ENCODE measurements at regions not wholly inside any gene's neighbourhood (a gene's known extent, or its start where the extent isn't known, plus 50 kb on each side); places are given as distances from the start of the nearest gene placed in this dataset.

DNA sequence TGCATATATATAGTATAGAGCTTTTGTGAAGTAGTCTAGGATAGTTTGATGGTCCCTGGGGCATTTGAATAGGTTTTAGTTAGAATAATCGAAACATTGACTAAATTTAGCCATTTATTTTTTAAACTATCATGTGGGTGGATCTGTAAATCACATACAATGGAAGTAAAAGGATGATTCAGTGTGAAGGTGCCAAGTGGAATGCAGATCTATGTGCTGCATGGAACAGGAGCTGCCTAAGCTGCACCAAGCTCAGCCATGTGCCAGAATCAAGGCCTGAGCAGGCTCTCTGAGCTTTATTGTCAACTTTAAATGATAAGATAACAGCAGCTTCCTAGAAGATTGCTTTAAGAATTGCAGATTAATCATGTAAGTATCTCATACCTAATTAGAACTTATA, 1996.2 kb upstream of the PIK3C3 start:
- 89% methylated on average over 1 of the region's 1 CpG; no CpG with 5 or more reads in 1 of the 2 experiments for WGBS, 2 experiments (ENCODE audit: extremely low coverage in 1 of 2, insufficient coverage in 1 of 2, insufficient read length in 1 of 2, insufficient replicate concordance in 2 of 2, low coverage in 1 of 2, low lambda C conversion rate in 2 of 2, missing lambda C conversion rate in 1 of 2)
- Histone ChIP-seq H3K4me2 (ENCODE audit: insufficient read depth in 1 of 2, low read depth in 2 of 2, low read length in 2 of 2) (no peak overlapping the region), H3K9ac (replicated peaks in 1 of 4; ENCODE audit: extremely low read depth in 1 of 4, low read depth in 3 of 4, low read length in 3 of 4) (no peak overlapping the region), H3K27me3 (replicated peaks in 1 of 4; ENCODE audit: control insufficient read depth in 3 of 4, extremely low read depth in 1 of 4, insufficient read depth in 3 of 4, low read length in 3 of 4) (no peaks in the 10 kb centered on the region), H2AK5ac (ENCODE audit: low read depth, low read length) (no peak overlapping the region), H4K5ac (ENCODE audit: insufficient read length, low read depth, low read length) (no peak overlapping the region), H3K23ac (ENCODE audit: insufficient read length) (no peak overlapping the region), H3K14ac (ENCODE audit: insufficient read length) (no peak overlapping the region), H2AFZ (ENCODE audit: low read length) (no peak overlapping the region), H3K79me2 (ENCODE audit: control insufficient read depth in 1 of 2, insufficient read depth in 2 of 2, low read length in 2 of 2) (no peaks in the 10 kb centered on the region), H2BK120ac (replicated peaks; ENCODE audit: low read depth, low read length) (no peak overlapping the region), H3K79me1 (ENCODE audit: low read depth, low read length) (no peaks in the 10 kb centered on the region), H2BK5ac (ENCODE audit: low read depth, low read length) (no peak overlapping the region), H4K20me1 (replicated peaks in 1 of 2; ENCODE audit: control insufficient read depth in 1 of 2, insufficient read depth in 2 of 2, low read length in 2 of 2) (no peaks in the 10 kb centered on the region), H3K36me3 (ENCODE audit: control insufficient read depth in 2 of 4, insufficient read depth in 4 of 4, low read length in 3 of 4) (no peaks in the 10 kb centered on the region), H3K23me2 (ENCODE audit: low read depth, low read length) (no peaks in the 10 kb centered on the region; the same call in 1 of the 2 replicates), H3K4me1 (replicated peaks in 1 of 4; ENCODE audit: control insufficient read depth in 3 of 4, insufficient read depth in 4 of 4, low read length in 3 of 4) (no peaks in the 10 kb centered on the region; a peak in 1 of 7 replicates), H4K91ac (replicated peaks; ENCODE audit: insufficient read length, low read length) (no peak overlapping the region), H4K8ac (ENCODE audit: extremely low read depth, insufficient read depth, low read length) (no peak overlapping the region), H2BK20ac (ENCODE audit: low read length) (no peak overlapping the region), H3K4me3 (ENCODE audit: extremely low read depth in 1 of 4, insufficient read depth in 2 of 4, low read depth in 3 of 4, low read length in 4 of 4) (no peak overlapping the region), H2BK15ac (ENCODE audit: low read length) (no peak overlapping the region), H3K18ac (ENCODE audit: extremely low read depth, low read length) (no peak overlapping the region), H3K56ac (replicated peaks; ENCODE audit: insufficient read length, low read depth, low read length) (no peak overlapping the region), H3K4ac (replicated peaks; ENCODE audit: insufficient read length, low read depth, low read length) (no peak overlapping the region), H3K9me3 (ENCODE audit: insufficient read depth in 2 of 2, low read depth in 1 of 2, low read length in 1 of 2) (no peaks in the 10 kb centered on the region), H3K27ac (ENCODE audit: low read depth, low read length) (no peak overlapping the region), H2BK12ac (ENCODE audit: low read depth, low read length) (no peak overlapping the region)
- FAIRE-seq = no peak
- POLR2A ChIA-PET (ENCODE audit: partially characterized antibody) = no interaction called here
- no peak for DNase-seq (ENCODE audit: low read depth in 1 of 2, low spot score in 2 of 2)
- CTCF ChIA-PET (ENCODE audit: partially characterized antibody) = interaction anchor here (0.5 to 0.6 kb wide), 2 partner anchors 202 to 239 kb away, joined by 3 read pairs; no protein-coding TSS in a partner anchor
- TF ChIP-seq NRF1 (IDR thresholded peaks at IDR 0.05; ENCODE audit: low read depth, low read length) (no peak), HDAC2 (IDR thresholded peaks at IDR 0.05; ENCODE audit: borderline replicate concordance in 1 of 2, low read depth in 2 of 2, low read length in 2 of 2) (no peak), TBP (IDR thresholded peaks at IDR 0.05; ENCODE audit: low read depth, low read length) (no peak), CHD1 (IDR thresholded peaks at IDR 0.05; ENCODE audit: low read depth, low read length) (no peak), SUZ12 (IDR thresholded peaks at IDR 0.05; ENCODE audit: low read length) (no peak), JUND (IDR thresholded peaks at IDR 0.05; ENCODE audit: low read length) (no peak), BCL11A (IDR thresholded peaks at IDR 0.05; ENCODE audit: low read depth in 2 of 2, low read length in 2 of 2) (no peak), BRCA1 (IDR thresholded peaks at IDR 0.05; ENCODE audit: low read depth, low read length) (no peak), SIRT6 (IDR thresholded peaks at IDR 0.05; ENCODE audit: low read length) (no peak), RBBP5 (IDR thresholded peaks at IDR 0.05; ENCODE audit: borderline replicate concordance, low read depth, low read length) (no peak), ASH2L (IDR thresholded peaks at IDR 0.05; ENCODE audit: low read length) (no peak), JUN (IDR thresholded peaks at IDR 0.05; ENCODE audit: low read depth, low read length) (no peak)
- TF ChIP-seq, protein P1, sequence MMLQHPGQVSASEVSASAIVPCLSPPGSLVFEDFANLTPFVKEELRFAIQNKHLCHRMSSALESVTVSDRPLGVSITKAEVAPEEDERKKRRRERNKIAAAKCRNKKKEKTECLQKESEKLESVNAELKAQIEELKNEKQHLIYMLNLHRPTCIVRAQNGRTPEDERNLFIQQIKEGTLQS (IDR thresholded peaks at IDR 0.05; ENCODE audit: insufficient read depth, low read depth, low read length) = no peak
- TF ChIP-seq, protein P2, sequence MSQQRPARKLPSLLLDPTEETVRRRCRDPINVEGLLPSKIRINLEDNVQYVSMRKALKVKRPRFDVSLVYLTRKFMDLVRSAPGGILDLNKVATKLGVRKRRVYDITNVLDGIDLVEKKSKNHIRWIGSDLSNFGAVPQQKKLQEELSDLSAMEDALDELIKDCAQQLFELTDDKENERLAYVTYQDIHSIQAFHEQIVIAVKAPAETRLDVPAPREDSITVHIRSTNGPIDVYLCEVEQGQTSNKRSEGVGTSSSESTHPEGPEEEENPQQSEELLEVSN (IDR thresholded peaks at IDR 0.05) = no peak

Measured in H1 (cell line).